ENCODE measurements at regions not wholly inside any gene's neighbourhood (a gene's known extent, or its start where the extent isn't known, plus 50 kb on each side); places are given as distances from the start of the nearest gene placed in this dataset.

DNA sequence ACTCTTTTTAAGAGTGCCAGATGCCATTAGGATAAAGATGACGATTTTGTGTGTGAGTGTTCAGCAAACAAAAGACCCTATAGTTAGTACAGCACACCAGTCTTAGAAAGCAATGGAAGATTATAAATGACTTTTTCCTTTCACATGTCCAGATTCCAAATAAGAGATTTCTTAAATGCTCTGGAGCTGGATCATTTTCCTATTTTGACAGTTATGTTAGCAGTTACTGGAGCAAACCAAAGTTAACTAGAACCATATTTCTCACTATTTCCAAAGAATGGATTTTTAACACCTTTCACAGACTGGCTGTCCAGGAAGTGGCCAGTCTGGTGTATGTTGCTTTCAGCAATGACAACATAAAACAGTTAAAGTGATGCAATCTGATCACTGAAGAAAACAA, 905.8 kb upstream of the ADGRL2 start:
- TF ChIP-seq, protein P1, sequence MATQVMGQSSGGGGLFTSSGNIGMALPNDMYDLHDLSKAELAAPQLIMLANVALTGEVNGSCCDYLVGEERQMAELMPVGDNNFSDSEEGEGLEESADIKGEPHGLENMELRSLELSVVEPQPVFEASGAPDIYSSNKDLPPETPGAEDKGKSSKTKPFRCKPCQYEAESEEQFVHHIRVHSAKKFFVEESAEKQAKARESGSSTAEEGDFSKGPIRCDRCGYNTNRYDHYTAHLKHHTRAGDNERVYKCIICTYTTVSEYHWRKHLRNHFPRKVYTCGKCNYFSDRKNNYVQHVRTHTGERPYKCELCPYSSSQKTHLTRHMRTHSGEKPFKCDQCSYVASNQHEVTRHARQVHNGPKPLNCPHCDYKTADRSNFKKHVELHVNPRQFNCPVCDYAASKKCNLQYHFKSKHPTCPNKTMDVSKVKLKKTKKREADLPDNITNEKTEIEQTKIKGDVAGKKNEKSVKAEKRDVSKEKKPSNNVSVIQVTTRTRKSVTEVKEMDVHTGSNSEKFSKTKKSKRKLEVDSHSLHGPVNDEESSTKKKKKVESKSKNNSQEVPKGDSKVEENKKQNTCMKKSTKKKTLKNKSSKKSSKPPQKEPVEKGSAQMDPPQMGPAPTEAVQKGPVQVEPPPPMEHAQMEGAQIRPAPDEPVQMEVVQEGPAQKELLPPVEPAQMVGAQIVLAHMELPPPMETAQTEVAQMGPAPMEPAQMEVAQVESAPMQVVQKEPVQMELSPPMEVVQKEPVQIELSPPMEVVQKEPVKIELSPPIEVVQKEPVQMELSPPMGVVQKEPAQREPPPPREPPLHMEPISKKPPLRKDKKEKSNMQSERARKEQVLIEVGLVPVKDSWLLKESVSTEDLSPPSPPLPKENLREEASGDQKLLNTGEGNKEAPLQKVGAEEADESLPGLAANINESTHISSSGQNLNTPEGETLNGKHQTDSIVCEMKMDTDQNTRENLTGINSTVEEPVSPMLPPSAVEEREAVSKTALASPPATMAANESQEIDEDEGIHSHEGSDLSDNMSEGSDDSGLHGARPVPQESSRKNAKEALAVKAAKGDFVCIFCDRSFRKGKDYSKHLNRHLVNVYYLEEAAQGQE (IDR thresholded peaks at IDR 0.05; ENCODE audit: low read depth) = no peak
- TF ChIP-seq TEAD4 (IDR thresholded peaks at IDR 0.05) = no peak
- TF ChIP-seq, protein P2, sequence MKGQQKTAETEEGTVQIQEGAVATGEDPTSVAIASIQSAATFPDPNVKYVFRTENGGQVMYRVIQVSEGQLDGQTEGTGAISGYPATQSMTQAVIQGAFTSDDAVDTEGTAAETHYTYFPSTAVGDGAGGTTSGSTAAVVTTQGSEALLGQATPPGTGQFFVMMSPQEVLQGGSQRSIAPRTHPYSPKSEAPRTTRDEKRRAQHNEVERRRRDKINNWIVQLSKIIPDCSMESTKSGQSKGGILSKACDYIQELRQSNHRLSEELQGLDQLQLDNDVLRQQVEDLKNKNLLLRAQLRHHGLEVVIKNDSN (IDR thresholded peaks at IDR 0.05) = no peak

GRCh38 chr1:80893115-80893514, 907.6 kb upstream of the ADGRL2 start:
- TF ChIP-seq TCF12 (IDR thresholded peaks at IDR 0.05; ENCODE audit: low read depth) (no peak), CREB1 (IDR thresholded peaks at IDR 0.05; ENCODE audit: low read depth) (no peak), ZBTB7A (IDR thresholded peaks at IDR 0.05; ENCODE audit: low read depth) (no peak), EP300 (IDR thresholded peaks at IDR 0.05; ENCODE audit: borderline replicate concordance) (no peak), TAF1 (IDR thresholded peaks at IDR 0.05; ENCODE audit: low read depth) (no peak), CEBPB (IDR thresholded peaks at IDR 0.05) (no peak), EGR1 (IDR thresholded peaks at IDR 0.05) (no peak), RAD21 (IDR thresholded peaks at IDR 0.05; ENCODE audit: low read depth) (no peak), NFIC (IDR thresholded peaks at IDR 0.05) (no peak), FOXM1 (IDR thresholded peaks at IDR 0.05; ENCODE audit: borderline replicate concordance, low read depth) (no peak), YY1 (IDR thresholded peaks at IDR 0.05; ENCODE audit: low read depth) (no peak)
- TF ChIP-seq, protein P1 (IDR thresholded peaks at IDR 0.05; ENCODE audit: low read depth) = no peak

- no peak for TF ChIP-seq TEAD4 (IDR thresholded peaks at IDR 0.05)
- no peak for TF ChIP-seq ZBTB7A (IDR thresholded peaks at IDR 0.05; ENCODE audit: low read depth)
These were observed 908.2 kb upstream of the ADGRL2 start for GRCh38 chr1:80892539-80892938.

DNA sequence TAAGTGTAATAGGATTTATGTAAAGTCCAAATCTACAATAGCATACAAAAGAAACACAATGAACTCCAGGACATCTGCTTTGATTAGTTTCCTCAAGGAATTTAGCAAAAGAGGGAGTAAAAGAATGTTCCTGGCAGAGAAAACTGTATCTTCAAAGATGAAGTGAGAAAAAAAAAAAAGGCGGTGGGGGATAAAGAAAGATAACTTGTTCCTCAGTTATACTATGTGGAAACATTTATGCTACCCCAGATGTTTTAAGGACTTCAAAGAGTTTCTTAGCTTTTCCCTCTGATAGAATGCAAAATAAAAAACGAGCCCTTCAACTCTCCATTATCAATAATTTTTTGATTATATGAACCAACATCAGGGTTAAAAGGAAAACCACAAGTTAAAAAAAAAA, 908.9 kb upstream of the ADGRL2 start:
- TF ChIP-seq, protein P3, sequence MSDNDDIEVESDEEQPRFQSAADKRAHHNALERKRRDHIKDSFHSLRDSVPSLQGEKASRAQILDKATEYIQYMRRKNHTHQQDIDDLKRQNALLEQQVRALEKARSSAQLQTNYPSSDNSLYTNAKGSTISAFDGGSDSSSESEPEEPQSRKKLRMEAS (IDR thresholded peaks at IDR 0.05) = no peak
- TF ChIP-seq YY1 (IDR thresholded peaks at IDR 0.05; ENCODE audit: low read depth) (no peak), EGR1 (IDR thresholded peaks at IDR 0.05) (no peak), EP300 (IDR thresholded peaks at IDR 0.05; ENCODE audit: borderline replicate concordance) (no peak), ZBTB7A (IDR thresholded peaks at IDR 0.05; ENCODE audit: low read depth) (no peak), CEBPB (IDR thresholded peaks at IDR 0.05) (no peak)
- TF ChIP-seq, protein P1 (IDR thresholded peaks at IDR 0.05; ENCODE audit: low read depth) = no peak
- TF ChIP-seq, protein P2 (IDR thresholded peaks at IDR 0.05) = no peak

GRCh38 chr1:80882553-80882952, 918.2 kb upstream of the ADGRL2 start:
- no peak for TF ChIP-seq NFIC (IDR thresholded peaks at IDR 0.05)
- no peak for TF ChIP-seq TCF12 (IDR thresholded peaks at IDR 0.05; ENCODE audit: low read depth)
- 0 out of 2 replicates have a peak, but pooled peaks have one; percentile 11 for TF ChIP-seq TEAD4 (IDR thresholded peaks at IDR 0.05)
- TF ChIP-seq CREB1 (IDR thresholded peaks at IDR 0.05; ENCODE audit: low read depth) = no peak
- TF ChIP-seq EP300 (IDR thresholded peaks at IDR 0.05; ENCODE audit: borderline replicate concordance) = no peak
- TF ChIP-seq, protein P1 (IDR thresholded peaks at IDR 0.05; ENCODE audit: low read depth) = no peak
- no peak for TF ChIP-seq EGR1 (IDR thresholded peaks at IDR 0.05)
- TF ChIP-seq FOXM1 (IDR thresholded peaks at IDR 0.05; ENCODE audit: borderline replicate concordance, low read depth) = no peak
